ENCODE measurements at regions not wholly inside any gene's neighbourhood (a gene's known extent, or its start where the extent isn't known, plus 50 kb on each side); places are given as distances from the start of the nearest gene placed in this dataset.

GRCh38 chr16:74024953-74025352 is 271.7 kb upstream of the PSMD7 start:
- no peak overlapping the region for H2AK9ac ChIP-seq (replicated peaks; ENCODE audit: low read depth, low read length, poor library complexity)
- H3K4me1 ChIP-seq (ENCODE audit: control insufficient read depth, insufficient read depth, low read length), result no peaks in the 10 kb centered on the region
- H3K27me3 ChIP-seq (ENCODE audit: control insufficient read depth, insufficient read depth, low read length), result no peaks in the 10 kb centered on the region
- H3K27ac ChIP-seq (ENCODE audit: insufficient read depth, low read length), result no peak overlapping the region
- no peak overlapping the region for H3K4me2 ChIP-seq (ENCODE audit: low read depth, low read length)
- H3K9me3 ChIP-seq (ENCODE audit: control insufficient read depth, insufficient read depth, low read length), result no peaks in the 10 kb centered on the region
- no peaks in the 10 kb centered on the region for H3K36me3 ChIP-seq (ENCODE audit: control insufficient read depth, insufficient read depth, low read length)
- intact Hi-C loops (cut with micrococcal nuclease), result no loop called here
- H3K9me1 ChIP-seq (ENCODE audit: insufficient read depth, low read length), result no peaks in the 10 kb centered on the region
- no peak overlapping the region for H2BK120ac ChIP-seq (ENCODE audit: low read depth, low read length)
- dilution Hi-C loops (cut with HindIII; ENCODE audit: low sequenced_read_pairs, unreplicated experiment), result no loop called here
- no peak overlapping the region for H3K9ac ChIP-seq (ENCODE audit: low read depth, low read length)
- H4K91ac ChIP-seq (ENCODE audit: insufficient read depth, low read depth, low read length), result no peak overlapping the region
- H2AFZ ChIP-seq (replicated peaks; ENCODE audit: low read length, poor library complexity), result no peak overlapping the region
- no peaks in the 10 kb centered on the region for H3K79me1 ChIP-seq (ENCODE audit: low read depth in 1 of 2, low read length in 2 of 2)
- no peak overlapping the region for H3K56ac ChIP-seq (ENCODE audit: extremely low read depth, insufficient read depth, low read length)
- no peak overlapping the region for H4K5ac ChIP-seq (ENCODE audit: low read depth, low read length)
- in situ Hi-C loops (cut with MboI; ENCODE audit: low sequenced_read_pairs), result no loop called here
- no CpG with 5 or more reads among the region's 2 CpGs for WGBS, 2 experiments (ENCODE audit: extremely low coverage in 2 of 2, insufficient read length in 1 of 2)
- no peaks in the 10 kb centered on the region for H4K20me1 ChIP-seq (ENCODE audit: insufficient read depth, low read length)
- BruUV-seq (replicated peaks), result no TSS peak
- no peak for TF ChIP-seq RCOR1 (IDR thresholded peaks at IDR 0.05; ENCODE audit: insufficient replicate concordance, low read length)
- no peak for TF ChIP-seq RAD21 (IDR thresholded peaks at IDR 0.05; ENCODE audit: low read length)
- no peak for TF ChIP-seq BHLHE40 (IDR thresholded peaks at IDR 0.05; ENCODE audit: low read depth, low read length)
- no peak for TF ChIP-seq MAZ (IDR thresholded peaks at IDR 0.05; ENCODE audit: borderline replicate concordance, low read depth, low read length)
- TF ChIP-seq NFE2L2 (IDR thresholded peaks at IDR 0.05; ENCODE audit: low read depth, low read length), result no peak
- no peak for TF ChIP-seq USF2 (IDR thresholded peaks at IDR 0.05; ENCODE audit: low read depth, low read length)
- no peak for TF ChIP-seq RFX5 (IDR thresholded peaks at IDR 0.05; ENCODE audit: low read depth, low read length)
- TF ChIP-seq FOS (IDR thresholded peaks at IDR 0.05; ENCODE audit: low read depth, low read length), result no peak
- no peak for TF ChIP-seq CHD1 (IDR thresholded peaks at IDR 0.05; ENCODE audit: low read depth, low read length)
- H3K14ac ChIP-seq (replicated peaks; ENCODE audit: low read depth, low read length), result no peak overlapping the region
- no peak overlapping the region for H2BK15ac ChIP-seq (ENCODE audit: low read depth, low read length)
- H2BK20ac ChIP-seq (ENCODE audit: low read depth, low read length), result no peak overlapping the region
- H2AK5ac ChIP-seq (ENCODE audit: low read depth, low read length), result no peak overlapping the region
- H4K8ac ChIP-seq (ENCODE audit: low read depth in 2 of 2, low read length in 2 of 2), result no peak overlapping the region
- no peak overlapping the region for H3K4ac ChIP-seq (ENCODE audit: low read depth, low read length)
- DNase-seq, result no peak
- no peak for ATAC-seq (ENCODE audit: low read depth)
- no peak overlapping the region for H3K18ac ChIP-seq (ENCODE audit: low read depth, low read length)
- no peak overlapping the region for H3K23ac ChIP-seq (ENCODE audit: low read depth, low read length)
- ChIA-PET CTCF (no interaction called here), POLR2A (ENCODE audit: unreplicated experiment) (no interaction called here)
- no peak overlapping the region for H3K4me3 ChIP-seq (ENCODE audit: insufficient read depth, low read depth, low read length)
- H2BK5ac ChIP-seq (ENCODE audit: low read depth, low read length, poor library complexity, severe bottlenecking), result no peak overlapping the region
